Choroid plexus epithelial cell (primary cell): ENCODE measurements at regions not wholly inside any gene's neighbourhood (a gene's known extent, or its start where the extent isn't known, plus 50 kb on each side); places are given as distances from the start of the nearest gene placed in this dataset.
A peak's percentile ranks its signal among the peaks of the same experiment; 100 is the strongest.

Experiments
- DNase-seq: peaks from one replicate; pipeline ENCODE4 v3.0.0-alpha.2; 2010; ENCODE audit warnings: low read depth
- H3K4me3 ChIP-seq: 2 replicates; pipeline ENCODE4 v1.5.1; 2011; ENCODE audit warnings: low read depth, mild to moderate bottlenecking, control low read depth, low read length, moderate library complexity
- TF ChIP-seq, protein P1 (sequence below): conservative IDR thresholded peaks from 2 replicates; pipeline ENCODE4 v1.5.1; 2011; ENCODE audit warnings: low read depth, mild to moderate bottlenecking, control low read depth, inconsistent platforms, low read length, moderate library complexity

- no peak for DNase-seq
- no peak overlapping the region for H3K4me3 ChIP-seq
- TF ChIP-seq, protein P1, sequence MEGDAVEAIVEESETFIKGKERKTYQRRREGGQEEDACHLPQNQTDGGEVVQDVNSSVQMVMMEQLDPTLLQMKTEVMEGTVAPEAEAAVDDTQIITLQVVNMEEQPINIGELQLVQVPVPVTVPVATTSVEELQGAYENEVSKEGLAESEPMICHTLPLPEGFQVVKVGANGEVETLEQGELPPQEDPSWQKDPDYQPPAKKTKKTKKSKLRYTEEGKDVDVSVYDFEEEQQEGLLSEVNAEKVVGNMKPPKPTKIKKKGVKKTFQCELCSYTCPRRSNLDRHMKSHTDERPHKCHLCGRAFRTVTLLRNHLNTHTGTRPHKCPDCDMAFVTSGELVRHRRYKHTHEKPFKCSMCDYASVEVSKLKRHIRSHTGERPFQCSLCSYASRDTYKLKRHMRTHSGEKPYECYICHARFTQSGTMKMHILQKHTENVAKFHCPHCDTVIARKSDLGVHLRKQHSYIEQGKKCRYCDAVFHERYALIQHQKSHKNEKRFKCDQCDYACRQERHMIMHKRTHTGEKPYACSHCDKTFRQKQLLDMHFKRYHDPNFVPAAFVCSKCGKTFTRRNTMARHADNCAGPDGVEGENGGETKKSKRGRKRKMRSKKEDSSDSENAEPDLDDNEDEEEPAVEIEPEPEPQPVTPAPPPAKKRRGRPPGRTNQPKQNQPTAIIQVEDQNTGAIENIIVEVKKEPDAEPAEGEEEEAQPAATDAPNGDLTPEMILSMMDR, result no peak
These were observed 1500.7 kb upstream of the FLRT2 start for GRCh38 chr14:84029246-84029645.

DNA sequence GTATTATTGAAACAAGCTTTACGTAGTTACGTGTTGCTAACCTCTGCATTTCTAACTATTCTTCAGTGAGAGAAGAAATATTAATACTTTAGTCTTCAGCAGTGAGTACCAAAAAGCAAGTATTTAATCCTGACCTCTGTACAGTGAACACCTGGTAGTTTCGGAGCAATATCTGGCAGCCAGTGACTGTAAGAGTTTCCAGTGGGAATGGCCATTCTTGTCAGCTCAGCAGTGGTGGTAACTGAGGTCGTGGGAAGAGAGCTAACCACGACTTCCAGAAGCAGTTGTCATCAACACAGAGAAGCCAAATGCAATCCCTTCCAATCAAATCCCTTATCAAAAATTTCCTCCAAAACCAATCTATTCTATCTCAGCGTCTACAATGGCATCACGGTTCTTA is 1500.2 kb upstream of the FLRT2 start:
- no peak overlapping the region for H3K4me3 ChIP-seq
- DNase-seq, result no peak
- TF ChIP-seq, protein P1, result no peak

DNA sequence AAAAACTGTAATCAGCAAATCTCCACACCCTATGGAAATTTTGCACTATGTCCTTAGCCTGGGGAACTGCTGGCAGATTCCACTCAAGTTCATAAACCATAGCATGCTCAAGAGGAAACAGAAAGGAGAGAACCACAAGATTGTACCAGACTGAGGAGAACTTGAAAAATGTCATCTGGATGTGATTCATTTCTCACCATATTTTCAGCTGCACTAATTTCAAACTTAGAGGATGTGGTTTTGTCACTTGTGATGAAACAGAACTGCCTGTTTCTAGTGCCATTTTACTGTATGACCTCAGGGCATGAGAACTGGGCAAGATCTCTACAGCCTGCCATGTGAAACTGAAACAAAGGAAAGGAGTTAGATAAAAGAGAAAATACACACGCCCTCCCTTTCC is 1493.1 kb upstream of the FLRT2 start:
- no peak overlapping the region for H3K4me3 ChIP-seq
- TF ChIP-seq, protein P1, result no peak
- peak; percentile 89 for DNase-seq

GRCh38 chr14:84037593-84037992 is 1492.4 kb upstream of the FLRT2 start:
- H3K4me3 ChIP-seq, result no peak overlapping the region
- DNase-seq, result no peak
- TF ChIP-seq, protein P1, result no peak

DNA sequence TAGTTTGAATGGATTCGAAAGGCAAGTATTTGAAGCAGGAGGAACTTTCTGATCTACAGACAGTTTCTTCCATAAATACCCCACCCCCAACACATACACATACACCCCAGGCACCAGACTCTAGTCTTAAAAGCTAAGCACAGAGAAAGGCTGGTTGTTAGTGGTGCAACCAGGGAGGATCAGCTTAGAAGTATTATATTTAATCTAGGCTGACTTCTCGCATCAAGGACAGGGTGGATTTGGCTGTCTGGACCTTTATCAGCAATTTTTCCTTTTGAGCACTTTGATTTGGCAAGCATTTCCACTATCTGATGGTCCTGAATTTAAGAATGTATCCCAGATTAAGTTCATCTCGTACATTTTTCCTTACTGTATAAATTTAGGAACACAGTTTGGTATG is 1489.8 kb upstream of the FLRT2 start:
- no peak overlapping the region for H3K4me3 ChIP-seq
- TF ChIP-seq, protein P1, result no peak
- no peak for DNase-seq

DNA sequence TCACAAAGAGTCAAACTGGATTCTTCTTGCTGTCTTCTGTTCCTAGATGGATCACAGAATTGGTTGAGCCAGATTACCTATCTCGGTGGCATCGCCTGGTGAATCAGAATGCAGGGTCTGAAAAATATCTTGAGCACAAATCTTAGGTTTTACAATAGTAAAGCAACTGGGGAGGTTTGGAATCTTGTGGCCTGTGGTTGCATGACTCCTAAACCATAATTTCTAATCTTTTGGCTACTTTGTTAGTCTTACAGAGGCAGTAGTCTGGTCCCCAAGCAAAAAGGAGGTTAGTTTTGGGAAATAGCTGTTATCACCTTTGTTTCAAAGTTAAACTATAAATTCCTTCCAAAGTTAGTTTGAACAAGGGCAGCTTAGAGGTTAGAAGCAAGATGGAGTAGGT is 1488.5 kb upstream of the FLRT2 start:
- H3K4me3 ChIP-seq, result no peak overlapping the region
- TF ChIP-seq, protein P1, result no peak
- no peak for DNase-seq

DNA sequence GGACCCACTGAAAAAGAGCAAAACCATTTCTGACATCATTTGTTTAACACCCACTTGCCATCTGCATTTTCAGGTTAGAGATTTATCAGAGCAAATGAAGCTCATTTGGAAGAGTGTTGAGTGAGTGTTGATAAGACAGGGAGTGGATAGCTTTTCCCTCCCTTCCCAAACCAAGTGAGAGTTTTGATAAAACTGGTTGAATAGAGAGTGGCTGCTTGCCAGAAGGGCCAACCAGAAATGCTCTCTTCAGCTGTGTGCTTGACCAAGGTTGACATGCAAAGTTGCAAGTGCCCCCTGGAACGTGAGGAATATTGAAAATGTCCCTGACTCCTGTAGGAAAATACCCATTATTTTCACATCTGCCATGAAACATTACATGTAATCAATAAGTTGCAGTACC is 1487.0 kb upstream of the FLRT2 start:
- DNase-seq, result no peak
- TF ChIP-seq, protein P1, result no peak
- H3K4me3 ChIP-seq, result no peak overlapping the region
